ENCODE measurements at regions not wholly inside any gene's neighbourhood (a gene's known extent, or its start where the extent isn't known, plus 50 kb on each side); places are given as distances from the start of the nearest gene placed in this dataset.

- Histone ChIP-seq H3K4me1 (replicated peaks) (no peaks in the 10 kb centered on the region), H3K4me3 (no peak overlapping the region), H3K9me3 (no peaks in the 10 kb centered on the region), H3K27me3 (replicated peaks; ENCODE audit: insufficient read depth) (no peaks in the 10 kb centered on the region), H3K36me3 (no peaks in the 10 kb centered on the region), H3K27ac (no peak overlapping the region)
- no peak for TF ChIP-seq POLR2AphosphoS5 (IDR thresholded peaks at IDR 0.05)
- TF ChIP-seq POLR2A (IDR thresholded peaks at IDR 0.05): no peak
- no peak for TF ChIP-seq CTCF (IDR thresholded peaks at IDR 0.05)
- intact Hi-C loops (cut with DNase I): no loop called here
- DNase-seq (ENCODE audit: low spot score): no peak
- 92% methylated on average over 5 of the region's 5 CpGs for WGBS
These were observed 447.5 kb upstream of the DCN start for GRCh38 chr12:91630083-91630482.

- no peak for DNase-seq (ENCODE audit: low spot score)
- H3K4me3 ChIP-seq: no peak overlapping the region
- no peaks in the 10 kb centered on the region for H3K4me1 ChIP-seq (replicated peaks)
- H3K27ac ChIP-seq: no peak overlapping the region
- TF ChIP-seq CTCF (IDR thresholded peaks at IDR 0.05): no peak
- no peak for TF ChIP-seq POLR2AphosphoS5 (IDR thresholded peaks at IDR 0.05)
- no peak for TF ChIP-seq POLR2A (IDR thresholded peaks at IDR 0.05)
- H3K36me3 ChIP-seq: no peaks in the 10 kb centered on the region
- intact Hi-C loops (cut with DNase I): no loop called here
- WGBS: 83% methylated on average over 2 of the region's 2 CpGs
- H3K27me3 ChIP-seq (replicated peaks; ENCODE audit: insufficient read depth): no peaks in the 10 kb centered on the region
- H3K9me3 ChIP-seq: no peaks in the 10 kb centered on the region
These were observed 446.8 kb upstream of the DCN start for GRCh38 chr12:91629440-91629839.

- no peak for TF ChIP-seq POLR2AphosphoS5 (IDR thresholded peaks at IDR 0.05)
- no peak for TF ChIP-seq CTCF (IDR thresholded peaks at IDR 0.05)
- no peak for TF ChIP-seq POLR2A (IDR thresholded peaks at IDR 0.05)
- Histone ChIP-seq H3K27ac (no peak overlapping the region), H3K4me1 (replicated peaks) (no peaks in the 10 kb centered on the region), H3K9me3 (no peaks in the 10 kb centered on the region), H3K36me3 (no peaks in the 10 kb centered on the region), H3K4me3 (no peak overlapping the region), H3K27me3 (replicated peaks; ENCODE audit: insufficient read depth) (no peaks in the 10 kb centered on the region)
- WGBS: 52% methylated on average over 2 of the region's 2 CpGs
- no peak for DNase-seq (ENCODE audit: low spot score)
- intact Hi-C loops (cut with DNase I): no loop called here
These were observed 446.0 kb upstream of the DCN start for GRCh38 chr12:91628656-91629055.

- intact Hi-C loops (cut with DNase I): no loop called here
- H3K4me1 ChIP-seq (replicated peaks): no peaks in the 10 kb centered on the region
- DNase-seq (ENCODE audit: low spot score): no peak
- TF ChIP-seq POLR2A (IDR thresholded peaks at IDR 0.05) (no peak), POLR2AphosphoS5 (IDR thresholded peaks at IDR 0.05) (no peak), CTCF (IDR thresholded peaks at IDR 0.05) (no peak)
- WGBS: 94% methylated on average over 2 of the region's 2 CpGs
- no peak overlapping the region for H3K4me3 ChIP-seq
- no peaks in the 10 kb centered on the region for H3K36me3 ChIP-seq
- H3K27ac ChIP-seq: no peak overlapping the region
- H3K9me3 ChIP-seq: no peaks in the 10 kb centered on the region
- no peaks in the 10 kb centered on the region for H3K27me3 ChIP-seq (replicated peaks; ENCODE audit: insufficient read depth)
These were observed 444.6 kb upstream of the DCN start for GRCh38 chr12:91627225-91627624.

- Histone ChIP-seq H3K4me1 (replicated peaks) (no peaks in the 10 kb centered on the region), H3K36me3 (no peaks in the 10 kb centered on the region), H3K27ac (no peak overlapping the region), H3K4me3 (no peak overlapping the region), H3K27me3 (replicated peaks; ENCODE audit: insufficient read depth) (no peaks in the 10 kb centered on the region), H3K9me3 (no peaks in the 10 kb centered on the region)
- TF ChIP-seq POLR2A (IDR thresholded peaks at IDR 0.05) (no peak), CTCF (IDR thresholded peaks at IDR 0.05) (no peak), POLR2AphosphoS5 (IDR thresholded peaks at IDR 0.05) (no peak)
- no peak for DNase-seq (ENCODE audit: low spot score)
- WGBS: 7% methylated on average over 2 of the region's 2 CpGs
- intact Hi-C loops (cut with DNase I): no loop called here
These were observed 440.4 kb upstream of the DCN start for GRCh38 chr12:91622981-91623380.
